Femur (tissue), 1 donor: ENCODE measurements at regions not wholly inside any gene's neighbourhood (a gene's known extent, or its start where the extent isn't known, plus 50 kb on each side); places are given as distances from the start of the nearest gene placed in this dataset.
A peak's percentile ranks its signal among the peaks of the same experiment; 100 is the strongest.

ENCODE experiments used
- DNase-seq: peaks from one replicate; pipeline ENCODE4 v3.0.0-alpha.2; 2017

DNA sequence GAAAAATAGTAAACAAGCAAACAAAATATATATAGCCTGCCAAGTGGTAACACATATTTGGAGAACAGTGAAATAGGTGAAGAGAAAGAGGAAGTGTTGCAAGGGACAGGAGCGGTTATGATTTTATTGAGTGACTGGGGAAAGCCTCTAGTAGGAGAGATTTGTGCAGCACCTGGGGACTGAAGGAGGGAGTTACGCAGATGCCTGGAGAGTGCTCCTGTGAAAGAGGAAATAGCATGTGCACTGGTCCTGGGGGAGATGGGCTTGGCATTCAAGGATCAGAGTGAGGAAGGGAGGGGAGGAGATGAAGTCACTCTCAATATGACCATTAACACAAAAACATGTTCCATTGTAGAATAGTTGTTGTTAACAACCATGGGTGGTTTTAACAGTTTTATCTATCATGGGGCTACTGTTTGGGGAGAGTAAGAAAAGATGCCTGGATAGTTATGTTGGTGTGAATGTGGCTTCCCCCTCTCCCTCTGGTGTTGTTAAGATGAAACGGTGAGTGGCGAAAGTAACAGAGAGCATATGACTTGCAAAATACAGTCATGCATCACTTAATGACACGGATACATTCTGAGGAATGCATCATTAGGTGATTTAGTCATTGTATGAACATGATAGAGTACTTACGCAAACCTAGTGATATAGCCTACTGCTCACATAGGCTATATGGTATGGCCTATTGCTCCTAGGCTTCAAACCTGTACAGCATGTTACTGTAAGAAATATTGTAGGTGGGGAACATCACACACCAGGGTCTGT lies 251.7 kb upstream of the ARGLU1 start:
- DNase-seq: no peak

DNA sequence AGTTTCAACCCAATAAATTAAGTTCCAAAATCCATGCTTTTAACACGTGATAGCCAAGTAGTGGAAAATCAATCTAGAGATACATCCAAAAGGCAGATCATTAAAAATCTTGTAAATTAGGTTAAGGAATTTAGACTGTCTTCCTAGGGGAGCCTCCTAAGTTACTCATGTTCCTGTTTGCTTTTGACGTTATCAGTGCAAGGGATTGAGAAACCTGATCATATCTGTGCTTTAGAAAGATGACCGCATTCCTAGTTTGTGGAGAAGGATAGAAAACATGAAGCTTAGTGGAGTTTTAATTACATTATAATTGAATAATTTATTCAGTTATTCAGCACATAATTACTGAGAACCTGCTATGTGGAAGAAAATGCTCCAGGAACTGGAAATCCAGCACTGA lies 251.0 kb upstream of the ARGLU1 start:
- DNase-seq: no peak

DNA sequence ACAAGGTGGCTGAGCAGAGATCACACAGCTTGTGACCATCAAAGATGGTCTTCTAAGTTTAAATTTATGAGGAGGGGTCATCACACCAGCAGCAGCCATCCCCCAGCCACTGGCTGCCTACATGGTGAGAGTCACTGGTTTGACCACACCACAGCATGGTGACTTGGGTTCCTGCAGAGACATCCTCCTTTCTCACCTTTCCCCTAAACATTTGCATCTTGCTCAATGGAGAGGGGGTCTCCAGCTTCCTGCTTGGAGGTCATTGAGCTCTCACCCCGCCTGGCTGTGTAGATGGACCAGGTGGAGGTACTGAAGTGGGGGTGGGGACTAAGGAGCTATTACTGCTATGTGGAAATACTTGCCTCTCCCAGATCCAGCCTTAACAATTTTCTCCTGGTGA lies 247.6 kb upstream of the ARGLU1 start:
- no peak for DNase-seq

DNA sequence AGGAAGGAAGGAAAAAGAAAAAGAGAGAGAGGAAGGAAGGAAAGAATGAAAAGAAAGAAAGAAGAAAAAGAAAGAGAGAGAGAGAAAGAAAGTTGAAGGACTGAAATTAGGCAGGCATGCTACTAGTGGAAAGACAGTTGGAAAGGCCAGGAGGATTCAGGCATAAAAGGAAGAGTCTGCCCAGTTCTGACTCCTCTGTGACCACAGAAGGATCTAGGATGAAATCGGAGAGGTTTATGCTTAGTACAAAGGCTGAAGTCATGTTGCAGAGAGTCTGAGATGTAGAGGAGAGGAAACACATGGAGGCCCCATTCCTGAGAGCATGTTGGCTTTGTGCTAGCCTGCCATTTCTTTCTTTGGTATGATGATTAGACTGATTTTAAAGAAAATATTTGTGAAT lies 246.5 kb upstream of the ARGLU1 start:
- peak; percentile 21 for DNase-seq

DNA sequence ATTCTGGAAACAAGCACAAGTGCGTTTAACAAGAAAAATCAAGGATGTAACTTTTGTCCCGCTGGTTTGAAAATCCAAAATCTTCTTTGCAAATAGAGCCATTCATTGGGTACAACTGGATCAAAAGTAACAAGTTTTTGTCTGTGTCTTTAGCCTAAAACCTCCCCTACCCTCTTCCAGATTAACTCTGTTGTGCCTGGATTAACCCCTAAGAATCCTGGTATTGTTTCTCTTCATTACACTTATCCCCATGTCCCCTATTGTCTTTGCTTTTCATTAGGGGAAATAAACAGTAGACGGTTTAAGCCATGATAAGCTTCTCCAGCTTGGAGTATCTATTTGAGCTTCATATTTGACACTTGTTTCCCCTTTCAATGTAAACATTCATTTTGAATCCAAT lies 242.1 kb upstream of the ARGLU1 start:
- no peak for DNase-seq

DNA sequence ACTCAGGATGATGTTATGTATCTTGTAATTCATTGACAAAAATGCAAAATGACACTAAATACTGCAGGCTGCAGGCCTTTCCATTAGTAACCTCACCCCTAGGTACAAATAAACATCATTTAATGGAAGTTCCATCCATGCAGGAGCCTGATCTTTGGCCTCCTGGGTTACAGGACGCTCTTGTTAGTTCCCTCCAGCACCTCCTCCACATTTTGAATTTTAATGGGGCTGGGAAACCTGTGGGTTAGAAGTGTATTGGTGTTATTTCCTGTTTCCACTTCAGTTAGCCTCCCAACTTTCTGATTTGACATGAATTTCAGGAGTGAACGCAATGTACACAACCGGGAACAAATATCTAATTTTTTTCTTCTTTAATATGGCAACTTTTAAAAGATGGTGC lies 237.1 kb upstream of the ARGLU1 start:
- no peak for DNase-seq

DNA sequence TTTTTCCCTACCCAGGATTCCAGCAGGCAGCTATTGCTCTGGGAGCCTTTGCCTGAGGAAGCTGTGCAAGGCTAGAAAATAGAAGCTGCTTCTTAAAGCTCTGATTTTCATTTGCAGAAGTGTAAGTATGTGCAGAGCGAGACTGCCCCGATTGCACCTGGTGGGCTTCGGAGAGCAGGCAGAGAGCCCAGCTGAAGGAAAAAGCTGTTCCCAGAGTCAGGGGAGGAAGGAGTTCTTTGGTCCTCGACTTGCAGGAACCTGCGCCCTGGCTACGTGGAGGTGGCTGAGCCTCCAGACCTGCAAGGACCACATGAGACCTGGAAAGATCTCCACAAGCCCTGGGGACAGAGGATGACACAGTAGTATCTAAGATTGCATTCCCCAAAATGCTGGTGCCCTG lies 235.0 kb upstream of the ARGLU1 start:
- no peak for DNase-seq

DNA sequence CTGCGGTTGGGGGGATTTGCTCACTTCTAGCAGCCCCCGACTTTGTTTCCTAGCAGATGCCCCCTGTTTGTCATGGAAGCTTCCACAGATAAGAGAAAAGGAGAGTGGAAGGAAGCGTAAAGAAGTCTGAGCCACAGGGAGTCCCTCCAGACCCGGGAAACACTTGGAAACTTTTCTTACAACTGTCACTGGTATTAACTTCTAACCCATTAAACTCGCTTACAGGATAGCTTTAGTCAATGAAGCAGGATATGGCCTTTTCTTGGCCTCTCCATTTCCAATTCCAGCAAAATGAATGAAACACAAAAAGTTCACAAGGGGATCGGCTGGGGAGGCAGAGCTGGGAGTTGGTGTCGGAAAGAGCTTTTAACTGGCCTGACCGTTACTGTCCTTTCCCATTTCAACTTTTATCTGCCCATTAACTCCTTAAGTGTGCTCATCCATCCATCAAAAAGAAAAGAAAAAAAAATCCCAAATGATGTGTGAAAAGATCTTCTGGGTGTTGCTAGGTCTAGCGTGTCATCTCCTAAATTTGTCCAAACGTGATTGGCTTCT lies 231.9 kb upstream of the ARGLU1 start:
- no peak for DNase-seq

DNA sequence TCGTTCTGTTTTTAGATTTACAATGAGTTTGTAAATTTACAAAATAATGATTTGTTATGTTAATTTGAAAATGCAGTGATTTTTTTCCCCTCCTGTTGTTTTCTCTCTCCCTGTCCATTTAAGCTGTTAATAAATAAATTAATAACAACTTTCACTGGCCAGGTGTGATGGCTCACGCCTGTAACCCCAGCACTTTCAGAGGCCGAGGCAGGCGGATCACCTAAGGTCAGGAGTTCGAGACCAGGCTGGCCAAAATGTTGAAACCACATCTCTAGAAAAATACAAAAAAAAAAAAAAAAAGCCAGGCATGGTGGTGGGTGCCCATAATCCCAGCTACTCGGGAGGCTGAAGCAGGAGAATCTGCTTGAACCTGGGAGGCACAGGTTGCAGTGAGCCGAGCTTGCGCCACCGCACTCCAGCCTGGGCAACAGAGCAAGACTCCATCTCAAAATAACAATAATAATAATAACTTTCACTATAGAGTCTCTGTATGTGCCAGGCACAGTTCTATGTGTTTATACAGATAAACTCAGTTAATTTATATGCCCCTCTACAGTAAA lies 229.2 kb upstream of the ARGLU1 start:
- no peak for DNase-seq

DNA sequence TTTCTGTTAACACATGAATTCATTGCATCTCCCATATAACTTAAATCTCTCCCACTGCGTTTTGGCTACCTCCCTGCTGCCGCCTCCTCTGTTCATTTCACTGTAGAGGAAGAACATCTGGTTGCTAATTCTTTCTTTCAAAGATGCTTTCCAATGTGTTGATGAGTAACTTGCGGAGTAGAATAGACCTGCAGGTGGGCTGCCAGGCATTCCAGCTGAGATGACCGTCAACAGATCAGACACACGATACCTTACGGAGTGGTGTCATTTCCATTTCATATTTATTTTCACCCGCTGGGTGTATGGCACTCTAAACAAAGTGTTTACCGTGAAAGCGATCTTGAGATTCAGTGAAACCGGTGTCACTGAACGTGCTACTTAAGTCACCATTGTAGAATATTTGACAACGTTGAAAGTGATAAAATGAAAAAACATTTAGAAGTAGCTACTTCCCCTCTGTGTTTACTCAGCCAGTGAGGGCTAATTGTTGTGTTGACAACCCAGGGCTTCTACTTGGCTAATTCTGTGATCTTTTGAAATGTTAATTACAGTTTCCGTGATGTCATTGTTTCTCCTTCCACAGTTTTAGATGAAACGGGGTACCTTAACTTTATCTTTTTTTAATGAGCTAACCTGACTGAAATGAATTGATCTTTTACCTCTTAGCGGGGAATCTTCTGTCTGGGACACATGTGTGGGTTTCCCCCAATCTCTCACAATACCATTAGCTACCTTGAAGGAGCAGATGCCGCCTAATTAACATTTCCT lies 228.5 kb upstream of the ARGLU1 start:
- DNase-seq: no peak

DNA sequence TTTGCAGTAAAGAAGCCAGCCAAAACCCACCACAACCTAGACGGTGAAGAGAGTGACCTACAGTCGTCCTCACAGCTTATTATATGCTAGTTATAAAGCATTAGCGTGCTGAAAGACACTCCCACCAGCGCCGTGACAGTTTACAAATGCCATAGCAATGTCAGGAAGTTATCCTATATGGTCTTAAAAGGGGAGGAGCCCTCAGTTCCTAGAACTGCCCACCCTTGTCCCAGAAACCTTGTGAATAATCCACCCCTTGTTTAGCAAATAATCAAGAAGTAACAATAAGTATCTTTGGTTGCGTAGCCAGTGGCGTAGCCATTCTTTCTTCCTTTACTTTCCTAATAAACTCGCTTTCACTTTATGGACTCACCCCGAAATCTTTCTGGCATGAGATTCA lies 227.9 kb upstream of the ARGLU1 start:
- DNase-seq: no peak

DNA sequence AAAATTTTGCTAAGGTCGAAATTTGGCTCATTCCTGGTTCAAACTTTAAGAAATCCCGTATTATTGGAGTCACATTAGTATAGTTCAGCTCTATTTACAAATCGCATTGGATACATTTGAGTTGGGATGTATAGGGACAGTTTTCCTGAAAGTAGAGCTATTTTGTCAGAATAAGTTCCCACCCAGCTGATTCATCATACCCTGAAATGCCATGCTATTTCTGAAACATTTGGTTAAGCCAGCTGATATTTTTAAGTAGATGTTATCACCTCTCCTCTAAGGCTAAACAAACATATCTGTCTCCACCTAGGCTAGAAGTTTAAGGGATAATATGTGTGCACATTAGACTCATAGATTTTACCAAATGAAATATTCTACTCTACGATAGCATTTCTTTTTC lies 226.2 kb upstream of the ARGLU1 start:
- DNase-seq: no peak

DNA sequence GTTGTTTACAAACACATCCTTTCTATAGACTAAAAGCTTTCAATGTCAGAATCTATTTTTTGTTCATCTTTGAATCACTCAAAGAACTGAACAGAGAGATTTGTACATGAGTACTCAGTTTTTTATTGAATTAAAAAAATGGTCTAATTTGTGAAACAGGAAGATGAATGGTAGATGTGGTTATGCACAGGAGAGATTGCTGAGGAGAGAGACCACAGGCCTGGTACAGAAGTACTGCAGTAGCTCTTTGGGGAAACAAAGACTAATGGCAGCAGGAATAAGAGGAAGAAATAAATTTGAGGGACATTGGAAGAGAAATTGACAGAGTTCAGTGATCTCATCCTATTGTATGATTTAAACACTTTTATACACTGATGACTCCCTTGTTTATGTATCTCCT lies 222.0 kb upstream of the ARGLU1 start:
- DNase-seq: no peak

DNA sequence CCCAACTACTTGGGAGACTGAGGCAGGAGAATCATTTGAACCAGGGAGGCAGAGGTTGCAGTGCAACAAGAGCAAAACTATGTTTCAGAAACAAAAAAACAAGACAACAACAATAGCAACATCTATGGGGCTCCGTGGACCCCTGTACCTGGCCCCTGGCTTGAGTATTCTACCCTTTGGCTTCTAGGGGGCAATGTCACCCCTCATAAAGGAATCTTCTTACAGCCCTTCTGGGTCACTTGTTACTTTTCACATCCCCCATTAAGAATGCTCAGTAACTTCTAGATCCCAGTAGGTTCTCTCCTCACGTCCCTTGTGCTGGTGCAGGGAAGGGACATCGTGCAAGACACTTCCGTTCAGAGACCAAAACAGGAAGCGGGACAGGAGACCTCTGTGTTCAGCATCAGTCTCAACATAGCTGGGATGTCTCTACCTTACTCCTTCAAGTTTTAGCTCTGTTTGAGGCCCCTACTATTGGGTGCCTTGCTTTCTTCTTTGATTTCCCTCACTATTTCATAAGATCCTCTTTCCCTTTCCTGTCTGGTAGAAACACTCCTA lies 218.1 kb upstream of the ARGLU1 start:
- DNase-seq: no peak

DNA sequence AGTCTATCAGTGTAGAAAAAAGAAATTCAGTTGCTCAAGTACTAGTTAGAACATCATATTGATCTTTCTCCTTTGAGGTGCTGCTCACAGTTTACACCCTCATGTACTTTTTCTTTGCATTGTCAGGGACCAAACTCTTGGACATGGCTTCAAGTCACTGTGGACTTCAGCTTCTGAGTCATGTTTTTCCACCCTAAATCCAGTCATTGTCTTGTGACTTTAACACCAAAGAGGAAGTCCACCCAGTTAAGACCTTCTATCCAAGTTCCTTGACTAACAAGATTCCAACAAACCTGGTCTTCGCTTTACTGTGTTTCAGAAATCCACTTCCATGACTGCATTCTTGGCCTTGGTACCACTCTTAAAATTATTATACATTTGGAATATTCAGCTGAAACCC lies 206.7 kb upstream of the ARGLU1 start:
- no peak for DNase-seq

DNA sequence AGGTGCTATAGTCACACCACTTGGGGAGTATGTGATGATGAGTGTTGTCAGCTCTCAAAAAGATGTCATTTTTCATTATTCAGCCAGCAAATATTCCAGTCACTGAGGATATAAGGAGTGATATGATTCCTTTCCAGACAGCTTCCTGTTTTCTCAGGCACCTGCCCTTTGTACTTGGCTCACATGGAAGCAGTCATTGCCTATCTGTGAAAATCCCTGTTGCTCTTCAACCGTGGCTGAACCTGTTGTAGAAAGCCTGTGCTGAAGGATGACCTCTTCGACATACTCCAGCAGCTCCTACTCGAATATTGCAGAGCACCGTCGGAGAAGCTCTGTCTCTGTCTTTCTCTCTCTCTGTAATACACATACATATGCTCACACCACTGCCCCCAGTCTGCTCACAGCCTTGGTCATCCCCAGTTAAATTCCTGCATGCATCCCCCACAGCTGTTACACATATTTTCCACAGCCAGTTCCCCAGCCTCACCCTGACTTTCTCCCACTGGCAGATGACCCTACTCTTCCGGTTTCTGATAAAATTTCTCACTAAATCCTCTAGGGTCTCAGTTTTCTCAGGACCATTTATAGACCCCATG lies 204.2 kb upstream of the ARGLU1 start:
- no peak for DNase-seq

DNA sequence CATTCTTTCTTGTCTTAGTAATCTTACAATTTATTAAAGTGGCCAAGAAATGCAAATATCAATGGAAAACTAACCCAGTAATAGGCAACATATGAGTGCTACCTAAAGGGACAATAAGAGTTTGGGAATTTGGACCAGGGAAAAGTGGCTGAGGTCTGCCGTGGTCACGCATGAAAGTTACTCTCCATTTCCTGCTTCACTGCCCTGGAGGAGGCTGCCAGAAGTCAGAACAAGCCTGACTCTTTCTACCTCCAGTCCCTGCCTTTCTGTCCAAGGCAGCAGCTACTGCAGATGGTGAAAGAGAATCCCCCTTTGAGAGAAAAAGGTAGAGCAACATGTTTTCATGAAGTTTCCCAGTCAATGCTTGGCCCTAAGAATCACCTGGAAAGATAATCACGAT lies 201.1 kb upstream of the ARGLU1 start:
- no peak for DNase-seq

DNA sequence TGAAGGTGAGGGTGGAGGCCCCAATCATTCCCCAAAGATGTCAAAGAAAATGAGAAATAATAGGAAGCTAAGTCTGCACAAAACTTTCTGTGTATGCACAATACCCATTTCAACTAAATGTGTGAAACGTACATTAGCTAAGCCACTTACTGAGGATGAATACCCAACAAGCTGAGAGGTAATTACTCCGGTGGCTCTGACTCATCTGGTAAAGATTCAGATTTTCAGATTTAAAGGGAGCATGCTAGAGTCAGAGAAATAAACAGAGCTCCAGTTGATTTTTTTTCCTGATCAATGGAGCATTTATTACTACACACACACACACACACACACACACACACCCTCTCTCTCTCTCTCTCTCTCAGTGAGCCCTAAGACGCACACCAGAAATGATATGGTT lies 194.8 kb upstream of the ARGLU1 start:
- no peak for DNase-seq

DNA sequence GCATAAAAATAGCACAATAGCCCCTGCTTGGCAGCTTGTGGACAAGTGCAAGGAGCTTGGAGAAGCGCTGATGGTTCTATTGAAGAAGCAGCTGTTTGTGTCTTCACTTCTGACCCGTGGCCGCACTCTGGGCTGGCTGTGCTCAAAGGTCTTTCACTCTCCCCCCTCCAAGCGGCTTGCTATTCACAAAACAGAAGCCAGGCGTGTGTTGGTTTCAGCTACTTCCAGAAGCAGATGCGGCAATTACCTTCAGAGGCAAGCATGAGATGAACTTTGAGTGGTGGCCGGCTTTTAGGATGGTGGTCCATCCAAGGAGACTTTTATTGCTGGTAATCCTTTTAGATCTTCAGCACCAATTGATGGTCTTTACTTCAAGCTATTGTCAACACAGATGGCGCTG lies 188.5 kb upstream of the ARGLU1 start:
- DNase-seq: no peak

DNA sequence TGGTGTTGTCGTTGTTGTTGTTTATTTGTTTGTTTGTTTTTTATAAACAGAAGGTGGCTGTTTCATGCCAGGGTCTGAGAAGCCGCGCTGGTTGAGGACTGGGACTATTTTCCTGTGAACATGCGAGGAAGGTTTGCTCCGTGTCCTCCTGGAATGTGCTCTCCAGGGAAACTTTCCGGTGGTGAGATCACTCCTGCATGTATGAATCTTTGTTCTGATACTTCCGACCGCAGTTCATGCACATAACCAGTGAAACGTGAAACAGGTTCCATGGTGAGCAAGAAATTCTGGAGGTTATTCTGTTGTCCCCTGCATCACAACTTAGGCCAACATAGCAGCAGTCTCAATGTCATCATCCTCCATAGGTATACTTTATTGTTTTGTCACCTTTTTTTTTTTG lies 187.6 kb upstream of the ARGLU1 start:
- DNase-seq: no peak

DNA sequence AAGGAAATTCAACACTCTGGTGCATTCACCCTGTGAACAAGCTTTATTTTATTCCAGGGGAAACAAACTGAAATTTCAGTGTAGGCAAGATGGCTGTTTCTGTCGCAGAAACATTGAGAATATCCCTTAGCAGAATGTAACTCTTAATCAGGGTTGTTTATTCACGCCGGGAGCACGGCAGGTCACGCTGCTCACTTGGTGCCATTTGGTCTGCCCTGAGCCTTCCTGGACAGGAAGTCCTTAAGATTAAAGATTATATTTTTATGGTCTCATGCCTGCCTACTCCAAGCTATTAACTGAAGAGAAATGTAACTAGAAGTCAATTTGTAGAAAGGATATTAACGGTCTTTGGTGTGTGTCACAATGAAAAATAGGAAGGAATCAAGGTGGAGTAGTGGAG lies 185.3 kb upstream of the ARGLU1 start:
- no peak for DNase-seq

DNA sequence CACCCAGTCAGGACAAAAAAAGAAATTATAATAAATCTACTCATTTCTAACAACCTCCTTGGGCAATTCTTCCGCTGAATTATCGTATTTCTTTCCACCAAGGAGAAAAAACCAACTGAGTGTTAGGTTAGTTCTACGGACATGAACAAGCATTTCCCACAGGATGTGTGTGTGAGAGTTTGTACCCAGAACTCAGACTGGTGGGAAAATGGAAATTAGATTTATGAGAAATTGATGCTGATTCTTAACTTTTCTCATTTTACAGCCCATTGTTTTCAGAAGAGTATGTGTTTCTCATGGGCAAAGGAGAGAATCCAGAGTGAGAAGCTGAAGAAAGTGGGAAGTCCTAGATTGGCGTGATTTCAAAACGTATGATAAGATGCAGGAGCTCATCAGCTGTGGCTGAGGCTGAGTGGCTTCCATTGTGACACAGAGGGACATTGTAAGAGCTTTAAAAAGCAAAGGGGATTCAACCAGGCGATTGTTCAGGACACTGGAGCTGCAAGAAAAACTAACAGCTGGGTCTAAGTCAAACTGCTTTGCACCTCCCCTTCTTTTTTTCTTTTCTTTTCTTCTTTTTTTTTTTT lies 184.7 kb upstream of the ARGLU1 start:
- no peak for DNase-seq

DNA sequence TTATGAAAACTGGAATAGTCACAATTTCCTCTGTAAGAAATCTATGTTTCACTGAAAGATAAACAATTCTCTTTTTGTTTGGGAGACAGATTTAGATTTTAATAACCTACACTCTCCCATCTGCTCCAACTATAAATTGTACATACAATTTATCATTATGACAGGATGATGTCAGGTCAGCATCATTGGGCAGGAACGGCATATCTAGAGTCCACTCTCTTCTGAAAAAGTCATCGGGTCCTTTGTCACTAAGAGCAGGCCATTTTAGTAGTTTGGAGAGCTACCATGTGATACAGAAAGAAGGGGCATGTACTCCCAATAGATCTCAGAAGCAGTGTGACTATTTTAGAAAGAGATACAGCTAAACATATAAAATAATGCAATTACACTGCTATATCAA lies 180.8 kb upstream of the ARGLU1 start:
- DNase-seq: no peak
